K562 (cell line): ENCODE measurements at regions not wholly inside any gene's neighbourhood (a gene's known extent, or its start where the extent isn't known, plus 50 kb on each side); places are given as distances from the start of the nearest gene placed in this dataset.

Experiments
- ARHGAP35 ChIP-seq: fragments of 450-650 bp; IDR thresholded peaks from 2 replicates; pipeline ENCODE4 v1.6.1; 2018; ENCODE audit not compliant: partially characterized antibody
- BMI1 ChIP-seq: fragments of 150-350 bp; IDR thresholded peaks from 2 replicates; pipeline ENCODE4 v1.6.1; 2014; ENCODE audit warnings: low read length
- COPS2 ChIP-seq: fragments of 450-650 bp; conservative IDR thresholded peaks from 2 replicates; pipeline ENCODE4 v1.6.1; 2016; ENCODE audit warnings: mild to moderate bottlenecking, moderate library complexity
- FOXJ2 ChIP-seq: fragments of 200-800 bp; sonication (Bioruptor generic); IDR thresholded peaks from 2 replicates; pipeline ENCODE4 v1.6.1; 2016; ENCODE audit warnings: missing genetic modification characterization, missing compliant biosample characterization
- HNRNPL ChIP-seq: fragments of 200-400 bp; formaldehyde crosslinking; IDR thresholded peaks from 2 replicates; pipeline ENCODE4 v1.6.1; 2017; ENCODE audit warnings: low read depth, mild to moderate bottlenecking, low read length
- KHSRP ChIP-seq: fragments of 450-650 bp; IDR thresholded peaks from 2 replicates; pipeline ENCODE4 v1.6.1; 2017
- LARP7 ChIP-seq: fragments of 450-650 bp; IDR thresholded peaks from 2 replicates; pipeline ENCODE4 v1.6.1; 2016
- MCM5 ChIP-seq: fragments of 450-650 bp; IDR thresholded peaks from 2 replicates; pipeline ENCODE4 v1.6.1; 2016; ENCODE audit warnings: low read depth
- MECOM ChIP-seq: fragments of 250-450 bp; sonication (Bioruptor Pico); IDR thresholded peaks from 2 replicates; pipeline ENCODE4 v1.8.0; 2022; ENCODE audit warnings: inconsistent platforms
- MEF2A ChIP-seq: IDR thresholded peaks from 2 replicates; pipeline ENCODE4 v1.6.1; 2011; ENCODE audit warnings: low read depth, mild to moderate bottlenecking, low read length, moderate library complexity; ENCODE audit not compliant: control insufficient read depth
- MTA2 ChIP-seq: fragments of 450-650 bp; IDR thresholded peaks from 2 replicates; pipeline ENCODE4 v1.6.1; 2016; ENCODE audit warnings: low read depth
- RAD51 ChIP-seq: fragments of 450-650 bp; IDR thresholded peaks from 2 replicates; pipeline ENCODE4 v1.7.1; 2016; ENCODE audit warnings: low read depth, mild to moderate bottlenecking, borderline replicate concordance
- RBM17 ChIP-seq: fragments of 200-400 bp; formaldehyde crosslinking; IDR thresholded peaks from 2 replicates; pipeline ENCODE4 v1.6.1; 2017; ENCODE audit warnings: low read depth, mild to moderate bottlenecking, low read length, borderline replicate concordance
- SAP30 ChIP-seq: fragments of 200-600 bp; sonication (generic); IDR thresholded peaks from 2 replicates; pipeline ENCODE4 v1.6.1; 2012; ENCODE audit warnings: borderline replicate concordance, low read depth, mild to moderate bottlenecking, moderate library complexity, low read length, control low read depth, inconsistent platforms; ENCODE audit not compliant: insufficient read depth, poor library complexity, severe bottlenecking
- TCF7 ChIP-seq: sonication (generic); IDR thresholded peaks from 2 replicates; pipeline ENCODE4 v1.6.1; 2016; ENCODE audit warnings: antibody characterized with exemption, borderline replicate concordance
- ZNF140 ChIP-seq: fragments of 250-450 bp; sonication (Bioruptor Pico); IDR thresholded peaks from 2 replicates; pipeline ENCODE4 v1.8.0; 2021; ENCODE audit warnings: moderate library complexity, mild to moderate bottlenecking, inconsistent platforms
- TF ChIP-seq, protein P1 (sequence below): fragments of 450-650 bp; IDR thresholded peaks from 2 replicates; pipeline ENCODE4 v1.6.1; 2016; ENCODE audit warnings: low read depth
- TF ChIP-seq, protein P2 (sequence below), 2 experiments: fragments of 450-650 bp in 1 of 2; sonication (generic) in 1 of 2; formaldehyde crosslinking in 1 of 2; IDR thresholded peaks in 1 of 2; conservative IDR thresholded peaks in 1 of 2; 2 replicates each; pipeline versions ENCODE4 v1.6.1 to v1.8.1; 2016 to 2023; ENCODE audit warnings: mild to moderate bottlenecking in 2 of 2, moderate library complexity in 2 of 2, inconsistent platforms in 1 of 2, missing genetic modification reagents in 1 of 2

DNA sequence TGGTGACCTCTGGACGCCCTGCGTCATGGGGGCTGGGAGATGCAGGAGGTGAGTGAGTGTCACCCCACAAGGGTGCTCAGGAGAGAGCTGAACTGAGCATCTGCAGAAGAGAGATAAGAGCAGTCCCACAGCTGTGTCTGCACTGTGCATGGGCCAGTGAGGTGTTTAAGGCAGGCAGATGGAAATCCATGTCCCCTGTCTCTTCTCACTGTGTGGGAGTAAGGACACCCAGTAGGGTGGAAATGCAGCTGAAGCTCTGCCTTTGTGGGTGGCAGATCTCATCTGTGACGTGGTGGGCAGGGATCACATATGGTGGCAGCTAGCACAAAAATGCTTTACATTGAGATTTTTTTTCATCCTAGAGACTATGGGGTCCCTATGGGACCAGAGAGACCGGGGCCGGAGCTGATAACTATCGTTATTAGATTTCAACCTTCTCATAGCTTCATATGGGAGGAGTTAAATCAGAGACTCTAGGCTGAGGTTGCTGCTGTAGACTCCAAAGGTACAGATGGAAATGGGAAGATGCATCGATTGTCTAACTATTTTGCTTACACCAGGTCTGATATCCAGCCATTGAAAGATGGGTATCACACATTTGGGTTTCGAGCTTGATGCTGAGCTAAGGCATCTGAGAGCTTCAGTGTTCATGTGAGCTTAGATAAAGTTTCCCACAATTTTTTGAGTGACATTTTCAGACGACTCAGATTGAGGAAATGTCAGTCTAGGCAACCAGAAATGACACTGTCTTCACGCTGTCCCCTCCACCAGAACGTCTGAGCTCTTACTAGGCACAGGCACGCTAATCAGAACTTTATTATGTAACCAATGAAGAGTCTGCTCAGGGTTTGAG, 65.3 kb upstream of the PSEN2 start (continued):
- TF ChIP-seq, protein P1, sequence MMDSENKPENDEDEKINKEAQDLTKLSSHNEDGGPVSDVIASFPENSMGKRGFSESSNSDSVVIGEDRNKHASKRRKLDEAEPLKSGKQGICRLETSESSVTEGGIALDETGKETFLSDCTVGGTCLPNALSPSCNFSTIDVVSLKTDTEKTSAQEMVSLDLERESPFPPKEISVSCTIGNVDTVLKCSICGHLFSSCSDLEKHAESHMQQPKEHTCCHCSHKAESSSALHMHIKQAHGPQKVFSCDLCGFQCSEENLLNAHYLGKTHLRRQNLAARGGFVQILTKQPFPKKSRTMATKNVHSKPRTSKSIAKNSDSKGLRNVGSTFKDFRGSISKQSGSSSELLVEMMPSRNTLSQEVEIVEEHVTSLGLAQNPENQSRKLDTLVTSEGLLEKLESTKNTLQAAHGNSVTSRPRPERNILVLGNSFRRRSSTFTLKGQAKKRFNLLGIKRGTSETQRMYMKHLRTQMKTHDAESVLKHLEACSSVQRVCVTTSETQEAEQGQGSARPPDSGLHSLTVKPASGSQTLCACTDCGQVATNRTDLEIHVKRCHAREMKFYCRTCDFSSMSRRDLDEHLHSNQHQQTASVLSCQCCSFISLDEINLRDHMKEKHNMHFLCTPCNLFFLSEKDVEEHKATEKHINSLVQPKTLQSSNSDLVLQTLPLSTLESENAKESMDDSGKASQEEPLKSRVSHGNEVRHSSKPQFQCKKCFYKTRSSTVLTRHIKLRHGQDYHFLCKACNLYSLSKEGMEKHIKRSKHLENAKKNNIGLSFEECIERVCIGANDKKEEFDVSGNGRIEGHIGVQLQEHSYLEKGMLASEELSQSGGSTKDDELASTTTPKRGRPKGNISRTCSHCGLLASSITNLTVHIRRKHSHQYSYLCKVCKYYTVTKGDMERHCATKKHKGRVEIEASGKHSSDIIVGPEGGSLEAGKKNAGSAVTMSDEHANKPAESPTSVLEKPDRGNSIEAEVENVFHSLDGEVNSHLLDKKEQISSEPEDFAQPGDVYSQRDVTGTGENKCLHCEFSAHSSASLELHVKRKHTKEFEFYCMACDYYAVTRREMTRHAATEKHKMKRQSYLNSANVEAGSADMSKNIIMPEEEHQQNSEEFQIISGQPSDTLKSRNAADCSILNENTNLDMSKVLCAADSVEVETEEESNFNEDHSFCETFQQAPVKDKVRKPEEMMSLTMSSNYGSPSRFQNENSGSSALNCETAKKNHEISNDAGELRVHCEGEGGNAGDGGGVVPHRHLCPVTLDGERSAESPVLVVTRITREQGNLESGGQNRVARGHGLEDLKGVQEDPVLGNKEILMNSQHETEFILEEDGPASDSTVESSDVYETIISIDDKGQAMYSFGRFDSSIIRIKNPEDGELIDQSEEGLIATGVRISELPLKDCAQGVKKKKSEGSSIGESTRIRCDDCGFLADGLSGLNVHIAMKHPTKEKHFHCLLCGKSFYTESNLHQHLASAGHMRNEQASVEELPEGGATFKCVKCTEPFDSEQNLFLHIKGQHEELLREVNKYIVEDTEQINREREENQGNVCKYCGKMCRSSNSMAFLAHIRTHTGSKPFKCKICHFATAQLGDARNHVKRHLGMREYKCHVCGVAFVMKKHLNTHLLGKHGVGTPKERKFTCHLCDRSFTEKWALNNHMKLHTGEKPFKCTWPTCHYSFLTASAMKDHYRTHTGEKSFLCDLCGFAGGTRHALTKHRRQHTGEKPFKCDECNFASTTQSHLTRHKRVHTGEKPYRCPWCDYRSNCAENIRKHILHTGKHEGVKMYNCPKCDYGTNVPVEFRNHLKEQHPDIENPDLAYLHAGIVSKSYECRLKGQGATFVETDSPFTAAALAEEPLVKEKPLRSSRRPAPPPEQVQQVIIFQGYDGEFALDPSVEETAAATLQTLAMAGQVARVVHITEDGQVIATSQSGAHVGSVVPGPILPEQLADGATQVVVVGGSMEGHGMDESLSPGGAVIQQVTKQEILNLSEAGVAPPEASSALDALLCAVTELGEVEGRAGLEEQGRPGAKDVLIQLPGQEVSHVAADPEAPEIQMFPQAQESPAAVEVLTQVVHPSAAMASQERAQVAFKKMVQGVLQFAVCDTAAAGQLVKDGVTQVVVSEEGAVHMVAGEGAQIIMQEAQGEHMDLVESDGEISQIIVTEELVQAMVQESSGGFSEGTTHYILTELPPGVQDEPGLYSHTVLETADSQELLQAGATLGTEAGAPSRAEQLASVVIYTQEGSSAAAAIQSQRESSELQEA: no peak
- no peak for TF ChIP-seq COPS2
- TF ChIP-seq MCM5: no peak
- TF ChIP-seq ARHGAP35: no peak
- no peak for TF ChIP-seq HNRNPL
- no peak for TF ChIP-seq ZNF140 (CRISPR knock-in tag)
- TF ChIP-seq MTA2: peak; percentile 99
- no peak for TF ChIP-seq RBM17
- TF ChIP-seq LARP7: no peak
- no peak for TF ChIP-seq SAP30
- no peak for TF ChIP-seq FOXJ2 (tag)
- TF ChIP-seq MECOM (CRISPR knock-in tag): peak; percentile 84
- peak; percentile 78; the same call in 1 of the 2 replicates for TF ChIP-seq TCF7
- TF ChIP-seq MEF2A: 0 out of 2 replicates have a peak, but pooled peaks have one; percentile 29
- TF ChIP-seq, protein P2, sequence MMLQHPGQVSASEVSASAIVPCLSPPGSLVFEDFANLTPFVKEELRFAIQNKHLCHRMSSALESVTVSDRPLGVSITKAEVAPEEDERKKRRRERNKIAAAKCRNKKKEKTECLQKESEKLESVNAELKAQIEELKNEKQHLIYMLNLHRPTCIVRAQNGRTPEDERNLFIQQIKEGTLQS (IDR thresholded peaks at IDR 0.05): peak; percentile 83
- TF ChIP-seq, protein P2 (CRISPR knock-in tag; conservative IDR thresholded peaks at IDR 0.05): 0 out of 2 replicates have a peak, but pooled peaks have one; percentile 42
- no peak for TF ChIP-seq BMI1
- TF ChIP-seq RAD51: peak; percentile 57; the same call in 1 of the 2 replicates
- TF ChIP-seq KHSRP: peak; percentile 85
